A673 (cell line): ENCODE measurements at regions not wholly inside any gene's neighbourhood (a gene's known extent, or its start where the extent isn't known, plus 50 kb on each side); places are given as distances from the start of the nearest gene placed in this dataset.

ENCODE experiments used
- BruUV-seq: library from RNA; stranded (reverse); fragments of 400-500 nt; replicated peaks from 2 replicates; lab custom pipeline; 2021; lab: Mats Ljungman, UMichigan
- CTCF ChIA-PET: fragments of 300-600 bp; sonication (Branson Sonifier 250); formaldehyde crosslinking; loops from one replicate; lab custom pipeline; 2022; ENCODE audit warnings: antibody characterized with exemption; lab: Charles Lee
- POLR2A ChIA-PET: fragments of 300-600 bp; sonication (Branson Sonifier 250); formaldehyde crosslinking; loops from one replicate; lab custom pipeline; 2022; ENCODE audit warnings: antibody characterized with exemption; ENCODE audit not compliant: low non-redundant PET; lab: Charles Lee
- DNase-seq: peaks from one replicate; pipeline ENCODE4 v3.0.0-alpha.2; 2015; ENCODE audit warnings: low spot score
- H3K27ac ChIP-seq: fragments of 200-600 bp; sonication (generic); 2 replicates; pipeline ENCODE4 v1.5.1; 2016; ENCODE audit warnings: mixed run types, low read depth, mild to moderate bottlenecking, mixed read lengths, antibody characterized with exemption, low read length; ENCODE audit not compliant: poor library complexity, severe bottlenecking
- H3K27me3 ChIP-seq: fragments of 200-600 bp; sonication (generic); replicated peaks from 2 replicates; pipeline ENCODE4 v1.6.1; 2017; ENCODE audit warnings: mixed run types, low read depth, mild to moderate bottlenecking, mixed read lengths, antibody characterized with exemption, low read length; ENCODE audit not compliant: insufficient read depth, poor library complexity
- H3K36me3 ChIP-seq: fragments of 200-600 bp; sonication (generic); 2 replicates; pipeline ENCODE4 v1.6.1; 2016; ENCODE audit warnings: mixed run types, mild to moderate bottlenecking, mixed read lengths, antibody characterized with exemption, low read length; ENCODE audit not compliant: insufficient read depth, poor library complexity, severe bottlenecking
- H3K4me1 ChIP-seq: fragments of 200-600 bp; sonication (generic); 2 replicates; pipeline ENCODE4 v1.6.1; 2017; ENCODE audit warnings: mixed run types, mild to moderate bottlenecking, mixed read lengths, antibody characterized with exemption, low read length; ENCODE audit not compliant: insufficient read depth, poor library complexity, severe bottlenecking
- H3K4me3 ChIP-seq: fragments of 200-600 bp; sonication (generic); 2 replicates; pipeline ENCODE4 v1.5.1; 2016; ENCODE audit warnings: low read depth, mixed run types, mild to moderate bottlenecking, mixed read lengths, low read length; ENCODE audit not compliant: poor library complexity, severe bottlenecking
- H3K9me3 ChIP-seq: fragments of 200-600 bp; sonication (generic); 2 replicates; pipeline ENCODE4 v1.6.1; 2016; ENCODE audit warnings: mixed run types, low read depth, mild to moderate bottlenecking, mixed read lengths, antibody characterized with exemption, low read length; ENCODE audit not compliant: poor library complexity, severe bottlenecking
- EZH2 ChIP-seq: fragments of 200-600 bp; sonication (generic); IDR thresholded peaks from 2 replicates; pipeline ENCODE4 v1.6.1; 2017; ENCODE audit warnings: borderline replicate concordance, low read depth, mild to moderate bottlenecking, mixed read lengths, antibody characterized with exemption, low read length; ENCODE audit not compliant: poor library complexity, severe bottlenecking
- intact Hi-C: fragments of 100-400 bp; cut with micrococcal nuclease; formaldehyde crosslinking; loops from one replicate; pipeline ENCODE4 v1.10.0; 2022; ENCODE audit not compliant: unreplicated experiment
- TF ChIP-seq, protein P1 (sequence below): fragments of 300-800, 200-600 bp; sonication (generic); conservative IDR thresholded peaks from 2 replicates; pipeline ENCODE4 v1.5.1; 2017; ENCODE audit warnings: low read depth, mild to moderate bottlenecking, antibody characterized with exemption, low read length, moderate library complexity, mixed read lengths

DNA sequence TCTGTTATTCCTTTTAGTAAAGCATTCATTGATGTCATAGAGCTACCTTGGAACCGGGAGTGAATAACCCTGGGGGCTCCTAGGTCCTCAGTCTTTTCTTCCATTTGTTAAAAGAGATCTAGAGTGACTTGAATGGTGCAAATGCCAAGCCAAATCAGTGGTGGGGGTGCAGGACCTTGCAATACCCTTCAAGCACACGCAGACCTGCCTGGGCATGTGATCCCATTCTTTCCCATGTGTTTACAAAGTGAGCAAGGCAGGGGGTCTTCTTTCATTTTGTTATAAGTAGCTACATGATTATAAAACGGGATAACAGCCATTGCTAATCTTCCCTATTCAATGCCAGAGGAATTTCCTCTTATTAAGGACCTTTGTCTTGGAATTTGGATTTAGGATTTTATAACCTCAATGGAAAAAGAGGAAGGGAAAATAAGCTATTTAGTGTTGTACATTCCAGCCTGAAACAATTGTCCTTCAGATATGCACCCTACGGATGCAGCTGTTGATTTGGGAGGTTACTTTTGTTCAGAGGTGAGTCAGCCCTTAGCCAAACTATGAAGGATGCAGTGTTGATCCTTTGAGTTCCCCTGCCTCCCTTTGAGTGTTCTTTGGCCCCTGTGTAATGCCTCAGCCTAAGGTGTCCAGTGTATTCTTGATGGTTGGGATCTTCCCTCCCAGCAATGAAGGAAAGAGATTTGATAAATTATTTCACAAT, 623.8 kb upstream of the HTR2C start:
- no peak for DNase-seq
- H3K27me3 ChIP-seq, result no peaks in the 10 kb centered on the region
- no peaks in the 10 kb centered on the region for H3K4me1 ChIP-seq
- ChIA-PET CTCF (no interaction called here), POLR2A (no interaction called here)
- H3K36me3 ChIP-seq, result no peaks in the 10 kb centered on the region
- no peaks in the 10 kb centered on the region for H3K9me3 ChIP-seq
- intact Hi-C loops, result no loop called here
- no peak for TF ChIP-seq EZH2
- TF ChIP-seq, protein P1, sequence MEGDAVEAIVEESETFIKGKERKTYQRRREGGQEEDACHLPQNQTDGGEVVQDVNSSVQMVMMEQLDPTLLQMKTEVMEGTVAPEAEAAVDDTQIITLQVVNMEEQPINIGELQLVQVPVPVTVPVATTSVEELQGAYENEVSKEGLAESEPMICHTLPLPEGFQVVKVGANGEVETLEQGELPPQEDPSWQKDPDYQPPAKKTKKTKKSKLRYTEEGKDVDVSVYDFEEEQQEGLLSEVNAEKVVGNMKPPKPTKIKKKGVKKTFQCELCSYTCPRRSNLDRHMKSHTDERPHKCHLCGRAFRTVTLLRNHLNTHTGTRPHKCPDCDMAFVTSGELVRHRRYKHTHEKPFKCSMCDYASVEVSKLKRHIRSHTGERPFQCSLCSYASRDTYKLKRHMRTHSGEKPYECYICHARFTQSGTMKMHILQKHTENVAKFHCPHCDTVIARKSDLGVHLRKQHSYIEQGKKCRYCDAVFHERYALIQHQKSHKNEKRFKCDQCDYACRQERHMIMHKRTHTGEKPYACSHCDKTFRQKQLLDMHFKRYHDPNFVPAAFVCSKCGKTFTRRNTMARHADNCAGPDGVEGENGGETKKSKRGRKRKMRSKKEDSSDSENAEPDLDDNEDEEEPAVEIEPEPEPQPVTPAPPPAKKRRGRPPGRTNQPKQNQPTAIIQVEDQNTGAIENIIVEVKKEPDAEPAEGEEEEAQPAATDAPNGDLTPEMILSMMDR, result no peak
- no peak overlapping the region for H3K27ac ChIP-seq
- no TSS peak for BruUV-seq
- no peak overlapping the region for H3K4me3 ChIP-seq

- no peak overlapping the region for H3K4me3 ChIP-seq
Measured at GRCh38 chrX:113956936-113957335, 627.0 kb upstream of the HTR2C start.

GRCh38 chrX:113954297-113954696, 629.6 kb upstream of the HTR2C start:
- no TSS peak for BruUV-seq
- H3K4me3 ChIP-seq, result no peak overlapping the region
- no peaks in the 10 kb centered on the region for H3K9me3 ChIP-seq
- H3K27me3 ChIP-seq, result no peaks in the 10 kb centered on the region
- no peaks in the 10 kb centered on the region for H3K4me1 ChIP-seq
- intact Hi-C loops, result no loop called here
- DNase-seq, result no peak
- TF ChIP-seq EZH2, result no peak
- TF ChIP-seq, protein P1, result no peak
- H3K36me3 ChIP-seq, result no peaks in the 10 kb centered on the region
- ChIA-PET CTCF (no interaction called here), POLR2A (no interaction called here)
- no peak overlapping the region for H3K27ac ChIP-seq

More at GRCh38 chrX:113956936-113957335, 627.0 kb upstream of the HTR2C start:
- H3K9me3 ChIP-seq, result no peaks in the 10 kb centered on the region
- H3K27ac ChIP-seq, result no peak overlapping the region
- ChIA-PET POLR2A (no interaction called here), CTCF (no interaction called here)
- TF ChIP-seq, protein P1, result no peak
- TF ChIP-seq EZH2, result no peak
- intact Hi-C loops, result no loop called here
- no peaks in the 10 kb centered on the region for H3K27me3 ChIP-seq
- no peaks in the 10 kb centered on the region for H3K4me1 ChIP-seq
- no peak for DNase-seq
- no peaks in the 10 kb centered on the region for H3K36me3 ChIP-seq
- no TSS peak for BruUV-seq
